Muscle of leg (tissue), 3 donors: ENCODE measurements at regions not wholly inside any gene's neighbourhood (a gene's known extent, or its start where the extent isn't known, plus 50 kb on each side); places are given as distances from the start of the nearest gene placed in this dataset.
A peak's percentile ranks its signal among the peaks of the same experiment; 100 is the strongest.
"Not testable (repeated sequence)": the region's sequence is repeated elsewhere in the genome, so short reads cannot be mapped to it uniquely, and the experiment has no call there.

Experiments used
- DNase-seq: peaks from one replicate; pipeline ENCODE4 v3.0.0; 2013
- H3K27ac ChIP-seq: one replicate; pipeline ENCODE4 v1.5.1; 2013; ENCODE audit warnings: mild to moderate bottlenecking, low read length, control low read depth
- H3K27me3 ChIP-seq: one replicate; pipeline ENCODE4 v1.6.1; 2013; ENCODE audit warnings: low read length; ENCODE audit not compliant: control insufficient read depth, insufficient read depth
- H3K36me3 ChIP-seq: one replicate; pipeline ENCODE4 v1.6.1; 2013; ENCODE audit warnings: low read length; ENCODE audit not compliant: control insufficient read depth, insufficient read depth
- H3K4me1 ChIP-seq: one replicate; pipeline ENCODE4 v1.6.1; 2013; ENCODE audit warnings: low read length; ENCODE audit not compliant: control insufficient read depth, insufficient read depth
- H3K4me3 ChIP-seq: one replicate; pipeline ENCODE4 v1.5.1; 2013; ENCODE audit warnings: low read length, control low read depth
- H3K9me3 ChIP-seq: replicated peaks from 2 replicates; pipeline ENCODE4 v1.6.1; 2013; ENCODE audit warnings: low read depth, low read length; ENCODE audit not compliant: control insufficient read depth
- WGBS: methylation state at CpG from one replicate; pipeline ENCODE4 v1.1.5; 2013; ENCODE audit warnings: missing lambda C conversion rate; ENCODE audit not compliant: insufficient coverage; 5-methylcytosine and 5-hydroxymethylcytosine counted together

DNA sequence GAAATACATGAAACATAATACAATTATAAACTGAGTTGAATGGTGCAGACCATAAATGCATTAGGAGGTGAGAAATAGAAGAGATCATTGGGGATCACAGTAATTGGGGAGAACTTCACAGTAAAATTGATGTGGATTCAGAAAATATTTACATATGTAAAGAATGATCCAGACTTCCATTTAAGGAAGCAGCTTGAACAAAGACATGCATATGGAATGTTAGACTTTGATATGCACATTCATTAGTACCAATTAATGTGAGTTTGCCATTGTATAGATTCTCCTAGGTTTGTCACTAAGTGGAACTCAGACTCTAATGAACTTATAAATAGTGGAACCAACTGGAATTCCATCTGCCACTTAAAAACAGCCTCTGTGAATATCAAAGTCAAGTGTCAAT is 235.6 kb downstream of the PARM1 start:
- no peaks in the 10 kb centered on the region for H3K36me3 ChIP-seq
- H3K4me3 ChIP-seq: no peak overlapping the region
- H3K27ac ChIP-seq: peak overlapping the region; percentile 11
- no peak for DNase-seq
- peaks cover 4% of the 10 kb centered on the region for H3K4me1 ChIP-seq
- H3K9me3 ChIP-seq: peaks cover 3% of the 10 kb centered on the region
- no peaks in the 10 kb centered on the region for H3K27me3 ChIP-seq

DNA sequence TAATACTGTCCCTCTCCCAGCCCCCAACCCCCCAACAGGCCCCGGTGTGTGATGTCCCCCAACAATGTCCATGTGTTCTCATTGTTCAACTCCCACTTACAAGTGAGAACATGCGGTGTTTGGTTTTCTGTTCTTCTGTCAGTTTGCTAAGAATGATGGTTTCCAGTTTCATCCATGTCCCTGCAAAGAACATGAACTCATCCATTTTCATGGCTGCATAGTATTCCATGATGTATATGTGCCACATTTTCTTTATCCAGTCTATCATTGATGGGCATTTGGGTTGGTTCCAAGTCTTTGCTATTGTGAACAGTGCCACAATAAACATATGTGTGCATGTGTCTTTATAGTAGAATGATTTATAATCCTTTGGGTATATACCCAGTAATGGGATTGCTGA is 232.2 kb downstream of the PARM1 start:
- not testable (repeated sequence) for H3K9me3 ChIP-seq, H3K27me3 ChIP-seq, DNase-seq, H3K36me3 ChIP-seq, H3K27ac ChIP-seq, H3K4me1 ChIP-seq, H3K4me3 ChIP-seq
- no CpG with 5 or more reads among the region's 2 CpGs for WGBS

DNA sequence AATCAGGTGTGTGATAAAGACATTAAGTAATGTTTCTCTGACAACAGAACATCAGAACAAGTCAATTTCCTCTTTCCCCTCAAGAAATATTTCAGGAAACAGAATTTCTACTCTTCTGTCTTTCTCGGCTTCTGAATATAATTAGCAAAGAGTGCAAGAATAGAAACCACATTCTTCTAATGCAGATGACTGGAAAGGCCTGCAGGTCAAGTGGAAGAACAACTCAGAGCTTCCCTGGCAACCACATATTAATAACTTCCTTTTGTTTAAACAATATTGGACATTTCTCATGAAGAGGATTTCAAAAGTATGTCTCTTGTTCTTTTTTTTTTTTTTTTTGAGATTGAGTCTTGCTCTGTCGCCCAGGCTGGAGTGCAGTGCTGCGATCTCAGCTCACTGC is 225.5 kb downstream of the PARM1 start:
- no peak overlapping the region for H3K27ac ChIP-seq
- DNase-seq: no peak
- H3K36me3 ChIP-seq: no peaks in the 10 kb centered on the region
- H3K27me3 ChIP-seq: no peaks in the 10 kb centered on the region
- H3K4me1 ChIP-seq: no peaks in the 10 kb centered on the region
- peaks cover 15% of the 10 kb centered on the region for H3K9me3 ChIP-seq
- no peak overlapping the region for H3K4me3 ChIP-seq
- no CpG with 5 or more reads among the region's 3 CpGs for WGBS

DNA sequence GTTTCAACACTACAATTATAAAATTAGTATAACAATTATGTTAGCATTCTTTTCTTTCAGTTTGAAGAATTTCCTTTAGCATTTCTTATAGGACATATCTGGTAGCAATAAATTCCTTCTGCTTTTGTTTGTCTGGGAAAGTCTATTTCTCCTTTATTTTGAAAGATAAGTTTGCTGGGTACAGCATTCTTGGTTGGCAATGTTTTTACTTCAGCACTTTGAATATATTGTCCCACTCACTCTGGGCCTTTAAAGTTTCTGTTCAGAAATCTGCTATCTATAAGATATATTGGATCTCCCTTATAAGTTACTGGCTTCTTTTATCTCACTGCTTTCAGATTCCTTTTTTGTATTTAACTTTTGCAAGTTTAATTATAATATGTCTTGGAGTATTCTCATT is 222.1 kb downstream of the PARM1 start:
- Histone ChIP-seq H3K27ac (no peak overlapping the region), H3K9me3 (peaks cover 15% of the 10 kb centered on the region), H3K4me1 (no peaks in the 10 kb centered on the region), H3K27me3 (no peaks in the 10 kb centered on the region), H3K4me3 (no peak overlapping the region), H3K36me3 (no peaks in the 10 kb centered on the region)
- no peak for DNase-seq

DNA sequence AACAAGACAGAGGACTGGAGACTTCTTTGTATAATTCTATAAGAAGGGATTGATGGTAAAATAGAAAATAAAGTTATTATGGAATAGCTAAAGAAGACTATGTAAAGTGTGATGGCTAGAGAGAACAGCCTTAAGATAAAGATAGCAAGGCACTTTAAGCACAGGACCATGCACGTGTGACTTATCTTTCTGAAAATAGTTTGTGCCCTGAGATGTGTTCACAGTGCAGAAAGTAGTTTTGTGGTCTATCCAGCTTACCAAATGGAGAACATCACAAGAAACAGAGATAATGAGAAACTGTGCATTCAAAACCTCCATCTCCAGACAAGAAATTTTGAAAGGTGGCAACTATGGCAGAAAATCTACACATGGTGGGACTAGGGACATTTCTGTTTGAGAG is 213.3 kb downstream of the PARM1 start:
- Histone ChIP-seq H3K4me1 (no peaks in the 10 kb centered on the region), H3K9me3 (no peaks in the 10 kb centered on the region), H3K36me3 (no peaks in the 10 kb centered on the region), H3K4me3 (no peak overlapping the region), H3K27me3 (no peaks in the 10 kb centered on the region), H3K27ac (no peak overlapping the region)
- DNase-seq: no peak
- WGBS: no CpG with 5 or more reads among the region's 1 CpG

DNA sequence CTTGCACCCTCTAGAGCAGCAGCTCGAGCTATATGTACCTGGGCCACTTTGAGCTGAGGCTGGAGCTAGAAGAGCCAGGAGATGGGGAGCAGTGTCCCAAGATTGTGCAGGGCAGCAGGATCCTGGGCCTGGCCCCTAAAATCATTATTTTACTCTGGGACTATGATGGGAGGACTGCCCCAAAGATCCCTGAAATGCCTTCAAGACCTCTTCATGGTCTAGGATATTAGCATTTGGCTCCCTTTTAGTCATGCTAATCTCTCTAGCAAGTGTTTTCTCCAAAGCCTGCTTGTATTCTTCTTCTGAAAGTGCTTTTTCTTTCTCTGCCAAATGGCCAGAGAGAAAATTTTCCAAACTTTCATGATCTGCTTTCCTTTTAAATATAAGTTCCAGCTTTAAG is 211.6 kb downstream of the PARM1 start:
- Histone ChIP-seq H3K36me3 (no peaks in the 10 kb centered on the region), H3K9me3 (no peaks in the 10 kb centered on the region), H3K4me1 (no peaks in the 10 kb centered on the region), H3K27ac (no peak overlapping the region), H3K4me3 (no peak overlapping the region), H3K27me3 (no peaks in the 10 kb centered on the region)
- DNase-seq: no peak
- no CpG with 5 or more reads among the region's 1 CpG for WGBS

DNA sequence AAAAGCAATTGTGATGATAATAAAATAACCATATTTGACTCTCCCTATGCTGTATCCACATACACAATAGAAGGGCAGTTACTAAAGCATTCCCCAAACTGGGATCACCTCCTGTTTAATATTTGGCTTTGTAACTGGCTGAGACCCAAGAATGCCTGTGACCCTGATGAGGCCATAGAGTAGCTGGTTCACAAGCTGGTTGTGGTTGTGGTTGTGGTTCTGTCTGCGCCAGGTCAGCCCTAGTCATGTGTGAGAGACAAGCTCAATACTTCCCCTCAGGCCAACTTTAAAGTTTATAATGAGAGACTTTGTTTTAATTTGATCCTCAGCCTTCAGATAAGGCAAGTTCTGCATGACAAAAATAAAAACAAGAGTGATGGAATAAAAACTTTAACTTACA is 209.9 kb downstream of the PARM1 start:
- Histone ChIP-seq H3K27ac (peak overlapping the region; percentile 62), H3K4me3 (no peak overlapping the region), H3K36me3 (no peaks in the 10 kb centered on the region), H3K27me3 (no peaks in the 10 kb centered on the region), H3K9me3 (no peaks in the 10 kb centered on the region), H3K4me1 (no peaks in the 10 kb centered on the region)
- DNase-seq: no peak
- WGBS: no CpG with 5 or more reads among the region's 1 CpG

DNA sequence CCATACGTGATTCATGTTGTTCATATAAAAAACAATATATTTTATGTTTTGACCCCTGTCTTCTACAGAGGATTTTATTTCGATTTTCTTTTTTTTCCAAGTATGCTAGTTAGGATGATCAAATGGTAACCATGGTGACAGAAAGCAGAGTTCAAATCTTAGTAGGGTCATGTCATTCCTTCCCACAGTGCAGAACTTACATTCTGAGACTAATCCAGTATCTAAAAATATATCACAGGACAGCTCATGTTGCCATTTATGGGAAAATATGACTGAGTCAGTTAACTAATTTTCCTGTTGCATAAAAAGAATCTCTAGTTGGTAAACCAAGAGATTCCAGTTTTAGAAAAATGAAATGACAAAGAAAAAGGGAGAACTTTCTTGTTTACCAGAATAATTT is 209.5 kb downstream of the PARM1 start:
- Histone ChIP-seq H3K27ac (no peak overlapping the region), H3K4me3 (no peak overlapping the region), H3K4me1 (no peaks in the 10 kb centered on the region), H3K36me3 (no peaks in the 10 kb centered on the region), H3K27me3 (no peaks in the 10 kb centered on the region), H3K9me3 (no peaks in the 10 kb centered on the region)
- peak; percentile 18 for DNase-seq
- no CpG with 5 or more reads among the region's 2 CpGs for WGBS

DNA sequence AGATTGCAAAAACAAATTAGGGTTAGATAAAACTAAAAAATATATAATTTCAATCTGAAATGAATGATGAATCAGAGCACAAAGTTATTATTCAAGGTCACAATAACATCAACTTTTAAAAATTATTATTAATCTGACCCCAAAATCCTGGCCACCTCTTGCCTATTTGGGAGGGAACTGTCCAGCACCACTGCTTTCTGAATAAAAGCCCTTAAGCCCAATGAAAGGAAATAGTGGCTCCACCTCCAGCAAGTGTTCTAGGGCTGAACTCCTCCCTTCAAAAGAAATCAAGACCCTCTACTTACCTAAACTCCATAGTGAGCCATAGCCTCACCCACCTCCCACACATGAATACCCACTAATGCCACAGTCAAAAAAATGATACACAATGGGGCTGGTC is 208.2 kb downstream of the PARM1 start:
- DNase-seq: peak; percentile 11
- Histone ChIP-seq H3K4me3 (no peak overlapping the region), H3K9me3 (no peaks in the 10 kb centered on the region), H3K27me3 (no peaks in the 10 kb centered on the region), H3K27ac (no peak overlapping the region), H3K36me3 (no peaks in the 10 kb centered on the region), H3K4me1 (no peaks in the 10 kb centered on the region)

DNA sequence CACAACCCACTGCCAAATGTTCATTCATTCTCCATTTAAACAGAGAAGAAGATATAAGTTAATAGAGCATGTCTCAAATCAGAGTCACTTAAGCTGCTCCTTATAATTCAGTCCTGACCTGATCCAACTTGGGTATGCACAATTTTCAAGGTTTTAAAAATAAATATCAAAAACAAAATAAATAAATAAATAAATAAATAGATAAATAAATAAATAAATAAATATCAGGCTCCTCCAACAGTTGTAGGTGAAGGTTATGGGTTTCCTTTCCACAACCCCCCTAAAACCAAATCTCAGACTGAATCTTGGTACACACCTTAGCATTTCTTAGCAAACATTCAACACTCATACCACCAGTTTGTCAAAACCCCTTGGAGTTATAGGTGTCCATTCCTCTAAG is 204.4 kb downstream of the PARM1 start:
- no peak for DNase-seq
- no peaks in the 10 kb centered on the region for H3K4me1 ChIP-seq
- H3K36me3 ChIP-seq: no peaks in the 10 kb centered on the region
- H3K27ac ChIP-seq: no peak overlapping the region
- no peaks in the 10 kb centered on the region for H3K27me3 ChIP-seq
- H3K9me3 ChIP-seq: no peaks in the 10 kb centered on the region
- no peak overlapping the region for H3K4me3 ChIP-seq

DNA sequence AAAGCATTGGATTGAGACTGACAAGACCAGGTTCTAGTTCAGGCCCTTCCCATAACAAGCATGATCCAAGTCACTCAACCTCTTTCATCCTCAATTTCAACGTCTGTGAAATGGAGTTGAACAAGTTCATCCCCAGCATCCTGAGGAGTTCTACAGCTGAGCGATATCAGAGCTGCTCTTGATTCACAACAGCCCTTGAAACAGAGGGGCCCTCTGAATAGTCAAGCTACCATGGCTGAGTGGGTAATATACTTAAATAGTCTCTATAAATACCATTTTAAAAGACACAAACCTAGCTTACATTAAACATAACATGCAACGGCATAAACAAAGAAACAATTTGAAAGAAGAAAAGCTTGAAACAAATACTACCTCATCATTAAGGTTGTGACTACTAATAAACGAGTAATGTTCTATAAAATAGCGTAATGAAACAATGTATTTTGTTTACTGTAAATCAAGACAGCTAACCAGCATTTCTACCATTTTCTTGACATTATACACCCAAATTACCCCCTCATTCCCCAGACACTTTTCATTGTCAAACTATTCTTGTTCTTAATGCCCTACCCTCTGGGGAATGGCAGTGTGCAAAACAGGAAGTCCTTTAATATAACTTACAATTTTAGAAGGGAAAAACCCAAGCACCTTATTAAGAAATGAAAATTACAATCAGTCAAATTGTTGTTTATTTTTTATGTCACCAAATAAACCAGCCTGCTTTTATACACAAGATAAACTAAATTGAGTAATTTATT is 202.3 kb downstream of the PARM1 start:
- no peaks in the 10 kb centered on the region for H3K27me3 ChIP-seq
- H3K27ac ChIP-seq: no peak overlapping the region
- H3K4me3 ChIP-seq: no peak overlapping the region
- H3K36me3 ChIP-seq: no peaks in the 10 kb centered on the region
- H3K4me1 ChIP-seq: no peaks in the 10 kb centered on the region
- no peak for DNase-seq
- no CpG with 5 or more reads among the region's 5 CpGs for WGBS
- no peaks in the 10 kb centered on the region for H3K9me3 ChIP-seq
